Peyer's patch (tissue), 4 donors: ENCODE measurements at regions not wholly inside any gene's neighbourhood (a gene's known extent, or its start where the extent isn't known, plus 50 kb on each side); places are given as distances from the start of the nearest gene placed in this dataset.

Experiments used
- POLR2A ChIP-seq, 2 donors: fragments of 450-650 bp; IDR thresholded peaks; one replicate each; pipeline ENCODE4 v1.5.1; 2017; ENCODE audit warnings: antibody characterized with exemption in 2 of 2, mild to moderate bottlenecking in 2 of 2, moderate library complexity in 2 of 2
- TF ChIP-seq, protein P1 (sequence below), 6 experiments: fragments of 450-650 bp in 4 of 6; fragments of 200-600 bp in 2 of 6; sonication (generic) in 1 of 6; IDR thresholded peaks; one replicate each; pipeline ENCODE4 v1.5.1; 2017 to 2019; ENCODE audit warnings: antibody characterized with exemption in 6 of 6, mild to moderate bottlenecking in 3 of 6, moderate library complexity in 1 of 6

DNA sequence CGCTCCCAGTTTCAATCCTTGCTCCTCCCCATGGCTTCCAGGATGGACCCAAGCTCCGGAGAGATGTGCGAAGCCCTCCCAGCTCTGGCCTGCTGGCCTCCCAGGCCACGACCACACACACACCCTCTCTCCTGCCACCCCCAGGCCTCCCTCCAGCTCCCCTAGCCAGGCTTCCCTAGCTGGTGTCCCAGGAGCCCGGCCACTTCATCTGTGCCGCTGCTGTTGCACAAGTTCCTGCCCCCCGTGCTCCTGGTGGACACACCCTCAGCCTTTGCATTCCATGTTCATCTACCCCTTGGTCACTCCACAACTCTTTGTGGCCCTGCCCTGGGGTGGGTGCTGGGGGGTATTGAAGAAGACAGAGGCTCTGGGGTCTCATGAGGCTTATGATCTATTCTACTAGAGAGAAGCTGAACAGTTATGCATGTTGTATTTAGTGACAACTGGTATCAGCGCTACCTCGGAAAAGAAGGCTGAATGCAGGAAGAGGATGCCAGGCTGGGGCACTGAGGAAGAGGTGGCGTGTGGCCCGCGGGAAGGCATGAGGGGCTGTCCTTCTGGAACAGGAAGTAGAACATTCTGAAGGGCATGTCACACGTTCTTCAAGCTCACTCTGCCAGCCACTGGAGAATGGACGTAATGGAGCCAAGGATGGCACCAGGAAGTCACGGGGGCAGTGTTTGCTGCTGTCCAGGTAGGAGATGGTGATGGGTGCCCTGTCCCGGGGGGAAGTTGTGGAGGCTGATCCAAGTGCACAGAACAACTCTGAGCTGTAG, 172.4 kb downstream of the PSMG1 start:
- TF ChIP-seq, protein P1, sequence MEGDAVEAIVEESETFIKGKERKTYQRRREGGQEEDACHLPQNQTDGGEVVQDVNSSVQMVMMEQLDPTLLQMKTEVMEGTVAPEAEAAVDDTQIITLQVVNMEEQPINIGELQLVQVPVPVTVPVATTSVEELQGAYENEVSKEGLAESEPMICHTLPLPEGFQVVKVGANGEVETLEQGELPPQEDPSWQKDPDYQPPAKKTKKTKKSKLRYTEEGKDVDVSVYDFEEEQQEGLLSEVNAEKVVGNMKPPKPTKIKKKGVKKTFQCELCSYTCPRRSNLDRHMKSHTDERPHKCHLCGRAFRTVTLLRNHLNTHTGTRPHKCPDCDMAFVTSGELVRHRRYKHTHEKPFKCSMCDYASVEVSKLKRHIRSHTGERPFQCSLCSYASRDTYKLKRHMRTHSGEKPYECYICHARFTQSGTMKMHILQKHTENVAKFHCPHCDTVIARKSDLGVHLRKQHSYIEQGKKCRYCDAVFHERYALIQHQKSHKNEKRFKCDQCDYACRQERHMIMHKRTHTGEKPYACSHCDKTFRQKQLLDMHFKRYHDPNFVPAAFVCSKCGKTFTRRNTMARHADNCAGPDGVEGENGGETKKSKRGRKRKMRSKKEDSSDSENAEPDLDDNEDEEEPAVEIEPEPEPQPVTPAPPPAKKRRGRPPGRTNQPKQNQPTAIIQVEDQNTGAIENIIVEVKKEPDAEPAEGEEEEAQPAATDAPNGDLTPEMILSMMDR (IDR thresholded peaks at IDR 0.05), result no peak
- no peak for TF ChIP-seq POLR2A (IDR thresholded peaks at IDR 0.05)
